Breast epithelium (tissue), 4 donors: ENCODE measurements at regions not wholly inside any gene's neighbourhood (a gene's known extent, or its start where the extent isn't known, plus 50 kb on each side); places are given as distances from the start of the nearest gene placed in this dataset.
"Not testable (repeated sequence)": the region's sequence is repeated elsewhere in the genome, so short reads cannot be mapped to it uniquely, and the experiment has no call there.

Experiments
- DNase-seq, 2 donors: peaks; one replicate each; pipeline ENCODE4 v3.0.0-alpha.2; 2019; ENCODE audit warnings: low spot score in 2 of 2
- H3K27ac ChIP-seq, 2 donors: fragments of 200-600 bp; sonication (generic) in 1 of 2; one replicate each; pipeline ENCODE4 v1.5.1; 2016 to 2019; ENCODE audit warnings: mild to moderate bottlenecking in 1 of 2
- H3K27me3 ChIP-seq, 2 donors: fragments of 200-600 bp; sonication (generic) in 1 of 2; one replicate each; pipeline versions ENCODE4 v1.5.1 to v1.6.0; 2017 to 2019; ENCODE audit warnings: control low read depth in 1 of 2, mild to moderate bottlenecking in 1 of 2
- H3K36me3 ChIP-seq: fragments of 200-600 bp; one replicate; pipeline ENCODE4 v1.5.1; 2019
- H3K4me1 ChIP-seq, 2 donors: fragments of 200-600 bp; sonication (generic); one replicate each; pipeline ENCODE4 v1.5.1; 2016 to 2019; ENCODE audit warnings: control low read depth in 1 of 2
- H3K4me3 ChIP-seq, 3 donors: fragments of 200-600 bp; sonication (generic); 1 replicate in 2 of 3; 2 replicates in 1 of 3; pipeline ENCODE4 v1.5.1; 2016 to 2019; ENCODE audit warnings: mild to moderate bottlenecking in 3 of 3, moderate library complexity in 2 of 3
- H3K9me3 ChIP-seq, 2 donors: fragments of 200-600 bp; sonication (generic) in 1 of 2; one replicate each; pipeline ENCODE4 v1.5.1; 2016 to 2019; ENCODE audit warnings: control low read depth in 1 of 2
- CTCF ChIP-seq, 3 donors: fragments of 450-650 bp; IDR thresholded peaks; one replicate each; pipeline ENCODE4 v1.5.1; 2016 to 2017; ENCODE audit warnings: antibody characterized with exemption in 3 of 3, mild to moderate bottlenecking in 3 of 3, moderate library complexity in 3 of 3
- POLR2A ChIP-seq: fragments of 450-650 bp; IDR thresholded peaks from one replicate; pipeline ENCODE4 v1.6.1; 2016; ENCODE audit warnings: antibody characterized with exemption, mild to moderate bottlenecking, moderate library complexity
- POLR2AphosphoS5 ChIP-seq, 3 donors: sonication (generic); formaldehyde crosslinking; IDR thresholded peaks; one replicate each; pipeline ENCODE4 v1.6.1; 2017; ENCODE audit warnings: antibody characterized with exemption in 3 of 3
- intact Hi-C: fragments of 100-400 bp; cut with DNase I; formaldehyde crosslinking; loops from one replicate; pipeline ENCODE4 v1.15.1; 2023; ENCODE audit warnings: low total_unique reads

GRCh38 chr16:85528528-85529387 lies 84.4 kb upstream of the GSE1 start:
- DNase-seq, result no peak
- intact Hi-C loops, result no loop called here
- Histone ChIP-seq H3K9me3 (no peaks in the 10 kb centered on the region), H3K4me1 (peaks cover 7 to 18% of the 10 kb centered on the region in 2 donors), H3K4me3 (no peak overlapping the region), H3K27me3 (no peaks in the 10 kb centered on the region), H3K27ac (no peak overlapping the region), H3K36me3 (no peaks in the 10 kb centered on the region)
- no peak for TF ChIP-seq POLR2AphosphoS5 (IDR thresholded peaks at IDR 0.05)
- TF ChIP-seq CTCF (IDR thresholded peaks at IDR 0.05), result peak in 2 of 3 donors; percentile 22 to 32

- intact Hi-C loops, result no loop called here
- H3K4me3 ChIP-seq, result no peak overlapping the region
- no peaks in the 10 kb centered on the region for H3K36me3 ChIP-seq
- no peak for DNase-seq
- TF ChIP-seq POLR2A (no peak), POLR2AphosphoS5 (IDR thresholded peaks at IDR 0.05) (no peak), CTCF (IDR thresholded peaks at IDR 0.05) (no peak)
- H3K9me3 ChIP-seq, result no peaks in the 10 kb centered on the region
- H3K27ac ChIP-seq, result no peak overlapping the region
- peaks cover 5 to 8% of the 10 kb centered on the region in 2 donors for H3K4me1 ChIP-seq
- no peaks in the 10 kb centered on the region for H3K27me3 ChIP-seq
These were observed 83.4 kb upstream of the GSE1 start for GRCh38 chr16:85529489-85530369.

GRCh38 chr16:85530370-85530739 lies 82.8 kb upstream of the GSE1 start:
- TF ChIP-seq POLR2AphosphoS5 (IDR thresholded peaks at IDR 0.05) (no peak), CTCF (IDR thresholded peaks at IDR 0.05) (no peak), POLR2A (no peak)
- H3K4me3 ChIP-seq, result no peak overlapping the region
- intact Hi-C loops, result no loop called here
- peaks cover 0 to 2% of the 10 kb centered on the region in 2 donors for H3K4me1 ChIP-seq
- no peak for DNase-seq
- no peaks in the 10 kb centered on the region for H3K9me3 ChIP-seq
- H3K36me3 ChIP-seq, result no peaks in the 10 kb centered on the region
- no peaks in the 10 kb centered on the region for H3K27me3 ChIP-seq
- H3K27ac ChIP-seq, result no peak overlapping the region

- no peaks in the 10 kb centered on the region for H3K4me1 ChIP-seq
- intact Hi-C loops, result no loop called here
- H3K9me3 ChIP-seq, result no peaks in the 10 kb centered on the region
- no peak for TF ChIP-seq POLR2A
- TF ChIP-seq POLR2AphosphoS5 (IDR thresholded peaks at IDR 0.05), result no peak
- no peak for TF ChIP-seq CTCF (IDR thresholded peaks at IDR 0.05)
- H3K27ac ChIP-seq, result peak overlapping the region in 1 of 2 donors; percentile 4
- no peaks in the 10 kb centered on the region for H3K36me3 ChIP-seq
- DNase-seq, result no peak
- no peaks in the 10 kb centered on the region for H3K27me3 ChIP-seq
- no peak overlapping the region for H3K4me3 ChIP-seq
These were observed 81.6 kb upstream of the GSE1 start for GRCh38 chr16:85531516-85531915.

- Histone ChIP-seq H3K9me3 (no peaks in the 10 kb centered on the region), H3K36me3 (no peaks in the 10 kb centered on the region), H3K4me3 (no peak overlapping the region), H3K27ac (no peak overlapping the region), H3K27me3 (no peaks in the 10 kb centered on the region), H3K4me1 (no peaks in the 10 kb centered on the region)
- no peak for DNase-seq
- intact Hi-C loops, result no loop called here
- TF ChIP-seq POLR2AphosphoS5 (IDR thresholded peaks at IDR 0.05) (no peak), POLR2A (no peak), CTCF (IDR thresholded peaks at IDR 0.05) (no peak)
These were observed 81.0 kb upstream of the GSE1 start for GRCh38 chr16:85532147-85532546.

- H3K27ac ChIP-seq, DNase-seq, H3K4me1 ChIP-seq, H3K9me3 ChIP-seq, H3K4me3 ChIP-seq, intact Hi-C loops, H3K27me3 ChIP-seq, H3K36me3 ChIP-seq: not testable (repeated sequence)
These were observed 79.5 kb upstream of the GSE1 start for GRCh38 chr16:85533593-85533992.
